MM.1S (cell line): ENCODE measurements at regions not wholly inside any gene's neighbourhood (a gene's known extent, or its start where the extent isn't known, plus 50 kb on each side); places are given as distances from the start of the nearest gene placed in this dataset.

Source experiments
- DNase-seq: peaks from one replicate; pipeline ENCODE4 v3.0.0-alpha.2; 2015
- H2AFZ ChIP-seq: fragments of 300-600 bp; sonication (generic); 2 replicates; pipeline ENCODE4 v1.6.0; 2016; ENCODE audit warnings: antibody characterized with exemption, low read length
- H3F3A ChIP-seq: fragments of 300-600 bp; sonication (generic); 2 replicates; pipeline ENCODE4 v1.6.1; 2016; ENCODE audit warnings: mild to moderate bottlenecking, antibody characterized with exemption, low read length, moderate library complexity, mixed read lengths; ENCODE audit not compliant: insufficient read depth
- H3K27ac ChIP-seq: fragments of 300-600 bp; sonication (generic); 2 replicates; pipeline ENCODE4 v1.5.1; 2016; ENCODE audit warnings: mild to moderate bottlenecking, low read length
- H3K27me3 ChIP-seq: fragments of 300-600 bp; sonication (generic); replicated peaks from 2 replicates; pipeline ENCODE4 v1.6.0; 2016; ENCODE audit warnings: low read length; ENCODE audit not compliant: insufficient read depth
- H3K36me3 ChIP-seq: fragments of 300-600 bp; sonication (generic); replicated peaks from 2 replicates; pipeline ENCODE4 v1.6.1; 2016; ENCODE audit warnings: mild to moderate bottlenecking, low read length, mixed read lengths; ENCODE audit not compliant: insufficient read depth
- H3K4me1 ChIP-seq: fragments of 300-600 bp; sonication (generic); 2 replicates; pipeline ENCODE4 v1.6.1; 2016; ENCODE audit warnings: low read length, mixed read lengths
- H3K4me2 ChIP-seq: fragments of 300-600 bp; sonication (generic); 2 replicates; pipeline ENCODE4 v1.6.0; 2016; ENCODE audit warnings: low read depth, low read length
- H3K4me3 ChIP-seq: fragments of 300-600 bp; sonication (generic); 2 replicates; pipeline ENCODE4 v1.5.1; 2016; ENCODE audit warnings: low read length, mixed read lengths
- H3K79me2 ChIP-seq: fragments of 300-600 bp; sonication (generic); 2 replicates; pipeline ENCODE4 v1.6.1; 2016; ENCODE audit warnings: mixed run types, low read length, mixed read lengths
- H3K9ac ChIP-seq: fragments of 300-600 bp; sonication (generic); 2 replicates; pipeline ENCODE4 v1.6.1; 2016; ENCODE audit warnings: low read length, mixed read lengths
- H3K9me2 ChIP-seq: fragments of 300-600 bp; sonication (generic); replicated peaks from 2 replicates; pipeline ENCODE4 v1.6.1; 2016; ENCODE audit warnings: mild to moderate bottlenecking, low read length, mixed read lengths; ENCODE audit not compliant: insufficient read depth
- H3K9me3 ChIP-seq: fragments of 300-600 bp; sonication (generic); replicated peaks from 2 replicates; pipeline ENCODE4 v1.6.1; 2016; ENCODE audit warnings: mild to moderate bottlenecking, low read length, mixed read lengths; ENCODE audit not compliant: insufficient read depth
- H4K20me1 ChIP-seq: fragments of 300-600 bp; sonication (generic); 2 replicates; pipeline ENCODE4 v1.6.1; 2016; ENCODE audit warnings: mild to moderate bottlenecking, low read length, moderate library complexity, mixed read lengths; ENCODE audit not compliant: insufficient read depth
- EZH2 ChIP-seq: fragments of 300-600 bp; sonication (generic); optimal IDR thresholded peaks from 2 replicates; pipeline ENCODE3; 2017; ENCODE audit warnings: low read depth, mild to moderate bottlenecking, antibody characterized with exemption, low read length, mixed read lengths
- EZH2phosphoT487 ChIP-seq: fragments of 300-600 bp; sonication (generic); IDR thresholded peaks from 2 replicates; pipeline ENCODE4 v1.6.1; 2018; ENCODE audit warnings: antibody characterized with exemption, low read length
- TF ChIP-seq, protein P1 (sequence below): fragments of 300-600 bp; sonication (generic); IDR thresholded peaks from 2 replicates; pipeline ENCODE4 v1.5.1; 2016; ENCODE audit warnings: antibody characterized with exemption, low read length, mixed read lengths

DNA sequence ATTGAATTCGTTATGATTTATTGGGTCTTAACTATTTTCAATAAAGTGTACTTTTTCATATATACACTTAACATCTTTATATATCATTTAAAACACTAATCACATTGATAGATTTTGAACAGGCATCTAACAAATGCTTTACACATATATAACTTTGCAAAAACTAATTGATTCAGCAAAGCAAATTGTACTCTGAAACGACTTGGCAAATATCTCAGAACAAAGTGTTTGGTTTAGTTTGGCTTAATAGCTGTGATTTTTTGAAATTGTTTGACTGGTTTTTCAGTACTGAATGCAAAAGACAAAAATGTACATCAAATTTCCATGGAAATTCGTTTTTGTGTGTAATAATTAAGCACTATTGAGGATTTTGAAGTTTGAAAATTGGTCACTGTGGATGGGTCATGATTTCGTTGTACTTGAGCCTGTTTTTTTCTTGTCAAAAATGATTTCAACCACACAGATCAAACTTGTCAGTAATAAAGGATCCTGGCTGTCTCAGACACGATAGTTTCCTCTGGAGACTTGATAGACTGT lies 125.3 kb upstream of the SLC25A13 start:
- TF ChIP-seq, protein P1, sequence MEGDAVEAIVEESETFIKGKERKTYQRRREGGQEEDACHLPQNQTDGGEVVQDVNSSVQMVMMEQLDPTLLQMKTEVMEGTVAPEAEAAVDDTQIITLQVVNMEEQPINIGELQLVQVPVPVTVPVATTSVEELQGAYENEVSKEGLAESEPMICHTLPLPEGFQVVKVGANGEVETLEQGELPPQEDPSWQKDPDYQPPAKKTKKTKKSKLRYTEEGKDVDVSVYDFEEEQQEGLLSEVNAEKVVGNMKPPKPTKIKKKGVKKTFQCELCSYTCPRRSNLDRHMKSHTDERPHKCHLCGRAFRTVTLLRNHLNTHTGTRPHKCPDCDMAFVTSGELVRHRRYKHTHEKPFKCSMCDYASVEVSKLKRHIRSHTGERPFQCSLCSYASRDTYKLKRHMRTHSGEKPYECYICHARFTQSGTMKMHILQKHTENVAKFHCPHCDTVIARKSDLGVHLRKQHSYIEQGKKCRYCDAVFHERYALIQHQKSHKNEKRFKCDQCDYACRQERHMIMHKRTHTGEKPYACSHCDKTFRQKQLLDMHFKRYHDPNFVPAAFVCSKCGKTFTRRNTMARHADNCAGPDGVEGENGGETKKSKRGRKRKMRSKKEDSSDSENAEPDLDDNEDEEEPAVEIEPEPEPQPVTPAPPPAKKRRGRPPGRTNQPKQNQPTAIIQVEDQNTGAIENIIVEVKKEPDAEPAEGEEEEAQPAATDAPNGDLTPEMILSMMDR: no peak
- TF ChIP-seq EZH2phosphoT487 (no peak), EZH2 (no peak)
- no peak overlapping the region for H3K4me2 ChIP-seq
- no peaks in the 10 kb centered on the region for H4K20me1 ChIP-seq
- no peak overlapping the region for H2AFZ ChIP-seq
- H3K4me1 ChIP-seq: no peaks in the 10 kb centered on the region
- H3F3A ChIP-seq: no peaks in the 10 kb centered on the region
- no peaks in the 10 kb centered on the region for H3K79me2 ChIP-seq
- no peaks in the 10 kb centered on the region for H3K9me3 ChIP-seq
- no peaks in the 10 kb centered on the region for H3K27me3 ChIP-seq
- H3K36me3 ChIP-seq: no peaks in the 10 kb centered on the region
- H3K4me3 ChIP-seq: no peak overlapping the region
- H3K27ac ChIP-seq: no peak overlapping the region
- DNase-seq: no peak
- no peak overlapping the region for H3K9ac ChIP-seq
- H3K9me2 ChIP-seq: no peaks in the 10 kb centered on the region

DNA sequence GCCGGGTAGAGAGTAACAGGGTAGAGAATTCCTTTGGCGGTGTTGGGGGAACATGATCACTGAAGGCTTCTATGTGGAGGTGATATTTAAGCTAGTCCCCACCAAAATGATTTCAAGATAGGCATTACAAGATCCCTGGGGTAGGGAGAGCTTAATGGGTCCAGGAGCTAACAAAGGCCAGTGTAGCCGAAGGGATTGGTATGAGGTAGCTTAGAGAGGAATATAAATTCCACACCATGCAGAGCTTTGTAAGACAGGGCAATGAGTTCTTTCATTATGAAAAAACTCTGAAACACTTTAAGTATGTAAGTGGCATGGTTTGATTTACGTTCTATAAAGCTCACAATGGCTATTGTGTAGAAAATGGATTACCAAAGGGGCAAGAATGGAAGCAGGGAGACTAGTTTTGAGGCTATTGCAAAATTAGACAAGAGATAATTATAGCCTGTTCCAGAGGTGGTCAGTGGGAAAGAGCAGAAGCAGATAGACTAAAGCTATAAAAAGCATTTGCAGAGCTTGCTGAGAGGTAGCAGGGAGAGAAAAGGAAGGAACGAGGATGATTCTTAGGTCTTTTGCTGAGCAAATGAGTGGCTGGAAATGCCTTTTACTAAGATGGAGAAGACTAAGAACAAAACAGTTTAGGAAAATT lies 119.7 kb upstream of the SLC25A13 start:
- Histone ChIP-seq H2AFZ (no peak overlapping the region), H3K9me3 (no peaks in the 10 kb centered on the region), H3K4me1 (no peaks in the 10 kb centered on the region), H3K27ac (no peak overlapping the region), H3K9me2 (no peaks in the 10 kb centered on the region), H3F3A (no peaks in the 10 kb centered on the region), H3K79me2 (no peaks in the 10 kb centered on the region), H3K4me2 (no peak overlapping the region), H3K9ac (no peak overlapping the region), H3K36me3 (no peaks in the 10 kb centered on the region), H4K20me1 (no peaks in the 10 kb centered on the region), H3K27me3 (no peaks in the 10 kb centered on the region), H3K4me3 (no peak overlapping the region)
- DNase-seq: no peak
- TF ChIP-seq EZH2 (no peak), EZH2phosphoT487 (no peak)
- TF ChIP-seq, protein P1: no peak

DNA sequence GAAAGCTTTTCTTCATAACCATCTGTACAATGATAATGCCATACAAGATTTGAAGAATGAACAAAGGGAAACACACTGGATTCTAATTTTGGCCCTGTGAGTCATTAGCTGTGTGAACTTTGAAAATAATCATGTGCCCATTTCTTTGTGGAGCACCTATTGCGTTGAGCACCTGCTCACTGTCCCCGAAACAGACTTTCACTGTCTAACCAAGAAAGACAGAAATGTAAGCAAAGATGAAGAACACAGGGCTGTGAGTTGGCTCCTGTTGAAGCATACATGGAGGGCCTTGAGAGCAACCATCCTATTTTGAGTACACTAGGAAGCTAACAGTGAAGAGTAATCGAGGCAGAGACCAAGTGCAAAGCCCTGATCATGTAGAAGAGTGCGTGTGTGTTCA lies 118.4 kb upstream of the SLC25A13 start:
- no peaks in the 10 kb centered on the region for H3K9me3 ChIP-seq
- no peak overlapping the region for H3K4me2 ChIP-seq
- H3K27me3 ChIP-seq: no peaks in the 10 kb centered on the region
- no peak overlapping the region for H3K9ac ChIP-seq
- no peaks in the 10 kb centered on the region for H3K9me2 ChIP-seq
- H3K4me1 ChIP-seq: no peaks in the 10 kb centered on the region
- H3K79me2 ChIP-seq: no peaks in the 10 kb centered on the region
- H3K4me3 ChIP-seq: no peak overlapping the region
- no peaks in the 10 kb centered on the region for H3F3A ChIP-seq
- no peak for TF ChIP-seq EZH2phosphoT487
- TF ChIP-seq EZH2: no peak
- TF ChIP-seq, protein P1: no peak
- peak; percentile 42 for DNase-seq
- H3K36me3 ChIP-seq: no peaks in the 10 kb centered on the region
- H4K20me1 ChIP-seq: no peaks in the 10 kb centered on the region
- no peak overlapping the region for H2AFZ ChIP-seq
- no peak overlapping the region for H3K27ac ChIP-seq
